ENCODE measurements at regions not wholly inside any gene's neighbourhood (a gene's known extent, or its start where the extent isn't known, plus 50 kb on each side); places are given as distances from the start of the nearest gene placed in this dataset.

- TF ChIP-seq CTCF (IDR thresholded peaks at IDR 0.05) = no peak
- no peak for TF ChIP-seq EP300 (IDR thresholded peaks at IDR 0.05)
Observed at GRCh38 chr5:175015028-175015685, 290.8 kb downstream of the MSX2 start.

Measured in ovary (tissue), 3 donors.